HG03558 (cell line): ENCODE measurements at regions not wholly inside any gene's neighbourhood (a gene's known extent, or its start where the extent isn't known, plus 50 kb on each side); places are given as distances from the start of the nearest gene placed in this dataset.
"Not testable (repeated sequence)": the region's sequence is repeated elsewhere in the genome, so short reads cannot be mapped to it uniquely, and the experiment has no call there.

ENCODE experiments used
- ATAC-seq: cut with Tn5 transposase; IDR thresholded peaks from one replicate; pipeline ENCODE4 v1.9.1; 2021; ENCODE audit warnings: moderate number of reproducible peaks; ENCODE audit not compliant: unreplicated experiment; ENCODE audit errors: extremely low read depth

GRCh38 chr20:47883940-47884339, 98.7 kb upstream of the SULF2 start:
- not testable (repeated sequence) for ATAC-seq

GRCh38 chr20:47883186-47883585, 97.9 kb upstream of the SULF2 start:
- ATAC-seq: no peak

DNA sequence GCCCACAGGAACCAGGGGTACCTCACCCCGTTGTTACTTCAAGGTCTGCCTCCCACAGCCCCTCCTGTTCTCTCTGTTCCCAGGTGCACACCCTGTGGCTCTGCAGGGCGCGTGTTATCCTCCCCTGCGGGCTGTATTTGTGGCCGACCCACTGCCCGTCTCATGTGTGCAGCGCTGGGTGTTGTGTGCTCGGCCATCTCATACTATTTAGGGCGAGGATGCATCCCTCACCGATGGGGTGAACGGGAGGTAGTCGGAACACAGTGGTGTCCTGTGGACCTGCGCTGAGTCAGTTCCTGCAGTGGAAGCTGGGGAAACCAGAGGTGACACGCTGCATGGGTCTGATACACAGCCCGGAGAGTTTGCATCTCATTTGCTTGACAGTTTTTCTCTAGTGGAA, 94.5 kb upstream of the SULF2 start:
- no peak for ATAC-seq

- ATAC-seq: no peak
These were observed 93.3 kb upstream of the SULF2 start for GRCh38 chr20:47878601-47879027.

GRCh38 chr20:47876311-47877088, 91.2 kb upstream of the SULF2 start:
- no peak for ATAC-seq

GRCh38 chr20:47875297-47876025, 90.2 kb upstream of the SULF2 start:
- no peak for ATAC-seq

DNA sequence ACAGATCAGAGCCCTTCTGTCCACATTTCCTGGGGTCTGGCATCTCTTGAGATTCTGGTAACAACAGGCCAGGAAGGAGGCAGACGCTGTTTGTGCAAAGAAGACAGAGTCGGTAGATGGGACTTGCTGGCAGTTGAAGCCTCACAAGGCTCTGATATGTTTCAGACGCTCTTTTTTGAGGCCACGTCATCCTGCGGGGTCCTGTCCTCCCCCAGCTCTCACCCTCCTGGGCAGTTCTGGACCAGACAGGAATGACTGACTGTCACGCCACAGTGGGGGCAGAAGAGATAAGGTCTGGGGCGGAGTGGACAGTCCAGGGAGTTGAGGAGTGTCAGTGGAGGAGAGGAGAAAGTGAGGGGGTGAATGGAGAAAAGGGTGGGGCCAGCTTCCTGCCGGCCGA, 87.1 kb upstream of the SULF2 start:
- no peak for ATAC-seq

DNA sequence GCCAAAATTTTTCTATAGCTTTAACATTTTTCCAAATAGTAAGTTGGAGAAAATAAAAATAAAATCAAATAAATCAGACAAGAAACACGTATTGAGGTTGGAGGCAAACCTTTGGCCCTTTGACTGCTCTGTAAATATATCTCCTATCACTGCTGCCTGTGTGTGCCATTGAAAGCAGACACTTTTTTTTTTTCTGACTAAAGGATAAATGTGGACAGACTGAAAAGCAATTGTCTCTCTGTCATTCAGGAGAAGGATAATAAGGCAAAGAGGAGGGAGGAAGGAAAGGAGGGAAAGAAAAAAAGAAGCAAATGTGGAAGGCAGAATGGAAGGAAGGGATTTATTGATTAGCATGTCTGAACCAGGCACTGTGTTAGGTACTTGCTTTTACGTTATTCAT, 85.2 kb upstream of the SULF2 start:
- ATAC-seq: no peak

DNA sequence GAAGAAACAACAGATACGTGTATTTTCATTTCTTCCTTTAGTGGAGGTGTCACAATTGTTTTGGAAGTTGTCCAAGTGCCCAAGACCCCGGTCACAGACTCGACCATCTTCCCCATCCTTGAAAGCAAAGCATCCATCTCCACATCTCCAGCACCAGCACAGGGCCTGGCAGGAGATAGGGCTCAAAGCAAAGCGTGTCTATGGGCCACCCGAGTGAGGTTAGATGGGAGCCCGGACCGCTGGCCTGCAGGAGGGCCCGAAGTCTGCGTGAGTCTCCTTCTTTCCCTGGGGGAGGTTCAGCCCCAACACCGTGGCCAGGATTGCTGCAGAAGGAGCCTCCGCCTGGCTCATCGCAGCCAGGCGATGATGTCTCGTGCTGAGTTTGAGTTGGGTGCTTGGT, 83.5 kb upstream of the SULF2 start:
- no peak for ATAC-seq

- no peak for ATAC-seq
These were observed 83.0 kb upstream of the SULF2 start for GRCh38 chr20:47868236-47868635.

- ATAC-seq: no peak
These were observed 82.5 kb upstream of the SULF2 start for GRCh38 chr20:47867831-47868230.

GRCh38 chr20:47866480-47866879, 81.2 kb upstream of the SULF2 start:
- ATAC-seq: no peak

GRCh38 chr20:47865912-47866311, 80.6 kb upstream of the SULF2 start:
- ATAC-seq: no peak

DNA sequence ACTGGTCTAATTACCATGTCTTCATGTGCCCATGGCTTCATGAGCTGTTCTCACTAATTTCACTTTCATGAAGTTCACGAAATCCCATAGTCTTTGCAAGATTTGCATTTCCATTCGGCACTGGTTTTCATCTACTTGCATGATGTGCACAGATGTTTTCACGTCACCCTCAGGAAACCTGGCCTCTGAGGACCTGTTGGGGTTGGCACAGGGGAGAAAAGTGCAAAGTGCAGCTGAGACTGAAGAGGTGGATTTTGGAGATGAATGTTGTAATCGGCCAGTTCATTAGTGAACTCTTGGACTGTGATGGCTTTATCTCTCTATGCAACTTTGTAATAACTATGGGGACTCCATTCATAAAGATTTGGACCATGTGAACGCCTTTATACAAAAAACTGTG, 80.2 kb upstream of the SULF2 start:
- ATAC-seq: no peak

GRCh38 chr20:47863981-47864380, 78.7 kb upstream of the SULF2 start:
- ATAC-seq: no peak

- no peak for ATAC-seq
These were observed 78.2 kb upstream of the SULF2 start for GRCh38 chr20:47863315-47863965.

DNA sequence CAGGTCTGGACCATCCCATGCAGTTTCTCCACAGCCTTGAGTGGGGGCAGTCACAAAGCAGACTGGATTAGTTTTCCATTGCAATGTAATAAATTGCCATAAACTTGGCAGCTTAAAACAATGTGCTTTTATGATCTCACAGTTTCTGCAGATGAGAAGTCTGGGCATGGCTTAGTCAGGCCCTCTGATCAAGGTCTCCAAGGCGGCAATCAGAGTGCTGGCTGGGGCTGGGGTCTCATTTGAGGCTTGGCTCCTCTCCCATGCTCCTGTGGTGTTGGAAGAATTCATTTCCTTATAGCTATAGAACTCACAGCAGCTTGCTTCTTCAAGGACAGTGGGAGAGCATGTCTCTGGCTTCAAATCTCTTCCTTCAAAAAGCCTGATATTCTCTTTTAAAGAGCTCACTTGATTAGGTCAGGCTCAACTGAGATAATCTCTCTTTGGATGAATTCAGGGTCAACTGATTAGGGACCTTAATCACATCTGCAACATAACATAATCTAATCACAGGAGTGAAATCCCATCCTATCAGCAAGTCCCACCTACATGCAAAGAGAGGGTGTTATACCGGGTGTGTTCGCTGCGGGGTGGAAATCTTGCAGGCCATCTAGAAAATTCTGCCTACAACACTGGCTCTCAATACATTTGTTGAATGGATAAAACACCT, 77.4 kb upstream of the SULF2 start:
- no peak for ATAC-seq

GRCh38 chr20:47861116-47861515, 75.8 kb upstream of the SULF2 start:
- no peak for ATAC-seq

- ATAC-seq: no peak
These were observed 75.0 kb upstream of the SULF2 start for GRCh38 chr20:47860049-47860830.

GRCh38 chr20:47859278-47859677, 74.0 kb upstream of the SULF2 start:
- no peak for ATAC-seq
